Fibroblast of lung (primary cell): ENCODE measurements at regions not wholly inside any gene's neighbourhood (a gene's known extent, or its start where the extent isn't known, plus 50 kb on each side); places are given as distances from the start of the nearest gene placed in this dataset.

Experiments used
- DNase-seq, 2 donors: peaks; one replicate each; pipeline versions ENCODE4 v3.0.0 to v3.0.0-alpha.2; 2010; ENCODE audit warnings: low read depth in 2 of 2
- H2AFZ ChIP-seq: 2 replicates; pipeline ENCODE4 v1.5.1; 2012; ENCODE audit warnings: low read length, control low read depth, inconsistent platforms
- H3K27ac ChIP-seq: 2 replicates; pipeline ENCODE4 v1.5.1; 2011; ENCODE audit warnings: low read length, control low read depth; ENCODE audit not compliant: insufficient read depth
- H3K27me3 ChIP-seq: 2 replicates; pipeline ENCODE4 v1.5.1; 2011; ENCODE audit warnings: mild to moderate bottlenecking, low read length; ENCODE audit not compliant: control insufficient read depth, insufficient read depth
- H3K36me3 ChIP-seq: 2 replicates; pipeline ENCODE4 v1.5.1; 2011; ENCODE audit warnings: low read length; ENCODE audit not compliant: control insufficient read depth, insufficient read depth
- H3K4me1 ChIP-seq: 2 replicates; pipeline ENCODE4 v1.5.1; 2011; ENCODE audit warnings: low read length; ENCODE audit not compliant: control insufficient read depth, insufficient read depth; ENCODE audit errors: extremely low read depth
- H3K4me2 ChIP-seq: 2 replicates; pipeline ENCODE4 v1.5.1; 2011; ENCODE audit warnings: low read length, control low read depth; ENCODE audit not compliant: insufficient read depth; ENCODE audit errors: extremely low read depth
- H3K4me3 ChIP-seq, 4 experiments: fragments of 200-600 bp in 1 of 4; sonication (generic) in 1 of 4; replicated peaks in 1 of 4; 2 replicates each; pipeline ENCODE4 v1.5.1; 2011 to 2016; ENCODE audit warnings: low read length in 4 of 4, low read depth in 3 of 4, mild to moderate bottlenecking in 3 of 4, control low read depth in 2 of 4, inconsistent platforms in 1 of 4, mixed read lengths in 1 of 4; ENCODE audit not compliant: insufficient read depth in 1 of 4; ENCODE audit errors: control extremely low read depth in 1 of 4
- H3K79me2 ChIP-seq: 2 replicates; pipeline ENCODE4 v1.5.1; 2012; ENCODE audit warnings: mild to moderate bottlenecking, low read length, inconsistent platforms; ENCODE audit not compliant: control insufficient read depth, insufficient read depth
- H3K9ac ChIP-seq: 2 replicates; pipeline ENCODE4 v1.5.1; 2011; ENCODE audit warnings: mild to moderate bottlenecking, low read length, control low read depth; ENCODE audit not compliant: insufficient read depth
- H3K9me3 ChIP-seq: 2 replicates; pipeline ENCODE4 v1.5.1; 2012; ENCODE audit warnings: low read depth, low read length; ENCODE audit not compliant: control insufficient read depth, insufficient read depth
- H4K20me1 ChIP-seq: 2 replicates; pipeline ENCODE4 v1.5.1; 2011; ENCODE audit warnings: low read length; ENCODE audit not compliant: control insufficient read depth, insufficient read depth; ENCODE audit errors: extremely low read depth
- CTCF ChIP-seq, 2 donors: IDR thresholded peaks in 1 of 2; conservative IDR thresholded peaks in 1 of 2; 1 replicate in 1 of 2; 2 replicates in 1 of 2; pipeline ENCODE4 v1.5.1; 2011 to 2012; ENCODE audit warnings: low read length in 2 of 2, control low read depth in 1 of 2, inconsistent platforms in 1 of 2, low read depth in 1 of 2, mild to moderate bottlenecking in 1 of 2
- EZH2 ChIP-seq: IDR thresholded peaks from 2 replicates; pipeline ENCODE4 v1.5.1; 2012; ENCODE audit warnings: low read length, control low read depth, mild to moderate bottlenecking; ENCODE audit errors: missing control alignments

- Histone ChIP-seq H3K4me2 (no peak overlapping the region), H2AFZ (no peak overlapping the region), H4K20me1 (no peaks in the 10 kb centered on the region), H3K9ac (no peak overlapping the region), H3K4me3 (no peak overlapping the region), H3K36me3 (no peaks in the 10 kb centered on the region), H3K9me3 (no peaks in the 10 kb centered on the region), H3K27ac (no peak overlapping the region), H3K27me3 (no peaks in the 10 kb centered on the region), H3K79me2 (no peaks in the 10 kb centered on the region), H3K4me1 (no peaks in the 10 kb centered on the region)
- no peak for DNase-seq
- TF ChIP-seq EZH2 (no peak), CTCF (conservative IDR thresholded peaks at IDR 0.05 in 1 of 2, IDR thresholded peaks at IDR 0.05 in 1 of 2; ENCODE audit: low read depth in 1 of 2, low read length in 2 of 2) (no peak)
Observed at GRCh38 chr21:19461481-19462205, 1058.1 kb upstream of the TMPRSS15 start.

GRCh38 chr21:19463966-19464365, 1060.4 kb upstream of the TMPRSS15 start:
- no peaks in the 10 kb centered on the region for H3K4me1 ChIP-seq
- H3K36me3 ChIP-seq, result no peaks in the 10 kb centered on the region
- TF ChIP-seq EZH2 (no peak), CTCF (conservative IDR thresholded peaks at IDR 0.05 in 1 of 2, IDR thresholded peaks at IDR 0.05 in 1 of 2; ENCODE audit: low read depth in 1 of 2, low read length in 2 of 2) (no peak)
- no peaks in the 10 kb centered on the region for H3K27me3 ChIP-seq
- no peaks in the 10 kb centered on the region for H4K20me1 ChIP-seq
- no peaks in the 10 kb centered on the region for H3K79me2 ChIP-seq
- no peak overlapping the region for H3K4me3 ChIP-seq
- H3K4me2 ChIP-seq, result no peak overlapping the region
- no peak overlapping the region for H3K9ac ChIP-seq
- H3K9me3 ChIP-seq, result no peaks in the 10 kb centered on the region
- no peak overlapping the region for H2AFZ ChIP-seq
- H3K27ac ChIP-seq, result no peak overlapping the region
- no peak for DNase-seq

GRCh38 chr21:19468991-19469715, 1065.6 kb upstream of the TMPRSS15 start:
- H3K27ac ChIP-seq, result no peak overlapping the region
- H3K4me2 ChIP-seq, result no peak overlapping the region
- TF ChIP-seq EZH2 (no peak), CTCF (conservative IDR thresholded peaks at IDR 0.05 in 1 of 2, IDR thresholded peaks at IDR 0.05 in 1 of 2; ENCODE audit: low read depth in 1 of 2, low read length in 2 of 2) (no peak)
- no peak for DNase-seq
- H3K4me3 ChIP-seq, result no peak overlapping the region
- H3K9ac ChIP-seq, result no peak overlapping the region
- no peaks in the 10 kb centered on the region for H3K27me3 ChIP-seq
- H3K79me2 ChIP-seq, result no peaks in the 10 kb centered on the region
- no peaks in the 10 kb centered on the region for H3K9me3 ChIP-seq
- no peaks in the 10 kb centered on the region for H3K4me1 ChIP-seq
- no peak overlapping the region for H2AFZ ChIP-seq
- H4K20me1 ChIP-seq, result no peaks in the 10 kb centered on the region
- H3K36me3 ChIP-seq, result no peaks in the 10 kb centered on the region
